NCI-H345 (cell line): ENCODE measurements at regions not wholly inside any gene's neighbourhood (a gene's known extent, or its start where the extent isn't known, plus 50 kb on each side); places are given as distances from the start of the nearest gene placed in this dataset.
"Not testable (repeated sequence)": the region's sequence is repeated elsewhere in the genome, so short reads cannot be mapped to it uniquely, and the experiment has no call there.

ENCODE experiments used
- DNase-seq: peaks from one replicate; lab custom pipeline; 2025; lab: John Stamatoyannopoulos, UW

DNA sequence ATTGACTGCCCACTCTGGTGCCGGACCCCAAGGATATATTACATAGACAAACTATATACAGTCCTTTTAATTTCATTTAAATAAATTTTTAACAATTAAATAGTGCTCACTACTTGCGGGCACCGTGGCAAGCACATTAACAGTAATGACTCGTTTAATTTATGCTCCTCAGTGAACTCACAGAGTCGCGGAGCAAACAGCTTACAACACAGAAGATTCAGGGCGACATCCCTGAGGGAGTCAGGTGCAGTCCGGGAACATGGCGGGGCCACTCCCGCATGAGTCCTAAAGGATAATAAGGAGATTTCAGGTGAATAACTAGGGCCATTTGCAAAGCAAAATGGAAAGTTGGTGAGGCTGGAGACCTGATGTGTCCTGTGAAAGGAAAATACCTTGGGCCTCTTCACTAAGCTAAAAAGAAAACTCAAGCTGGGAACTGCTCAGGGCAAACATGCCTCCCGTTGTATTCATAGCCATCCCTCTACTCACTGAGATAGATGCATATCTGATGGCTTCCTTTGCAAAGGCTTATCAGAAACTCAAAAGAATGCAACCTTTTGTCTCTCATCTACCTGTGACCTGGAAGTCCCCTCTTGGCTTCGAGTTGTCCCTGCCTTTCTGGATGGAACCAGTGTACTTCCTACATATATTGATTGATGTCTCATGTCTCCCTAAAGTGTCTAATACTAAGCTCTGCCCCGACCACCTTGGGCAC lies 125.6 kb downstream of the KLF6 start:
- DNase-seq: no peak

DNA sequence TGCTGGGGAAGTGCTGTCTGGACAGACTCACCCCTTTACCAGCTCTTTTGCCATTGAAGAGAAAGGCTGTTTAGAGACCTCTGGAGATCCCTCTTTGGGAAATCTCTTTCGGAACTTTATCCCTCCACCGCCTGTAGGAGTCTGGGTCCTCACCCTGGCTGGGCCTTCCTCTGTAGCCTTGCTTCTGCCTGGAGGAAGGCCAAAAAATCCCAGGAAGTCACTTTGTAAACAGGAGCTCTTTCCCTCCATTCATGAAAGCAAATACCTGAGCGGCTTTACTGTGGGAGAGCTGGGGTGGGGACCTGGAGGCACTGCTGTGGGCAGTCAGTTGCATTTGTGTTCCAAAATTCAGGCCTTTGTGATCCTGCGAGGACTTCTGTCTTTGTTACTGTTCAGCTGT lies 126.2 kb downstream of the KLF6 start:
- peak; percentile 15 for DNase-seq

DNA sequence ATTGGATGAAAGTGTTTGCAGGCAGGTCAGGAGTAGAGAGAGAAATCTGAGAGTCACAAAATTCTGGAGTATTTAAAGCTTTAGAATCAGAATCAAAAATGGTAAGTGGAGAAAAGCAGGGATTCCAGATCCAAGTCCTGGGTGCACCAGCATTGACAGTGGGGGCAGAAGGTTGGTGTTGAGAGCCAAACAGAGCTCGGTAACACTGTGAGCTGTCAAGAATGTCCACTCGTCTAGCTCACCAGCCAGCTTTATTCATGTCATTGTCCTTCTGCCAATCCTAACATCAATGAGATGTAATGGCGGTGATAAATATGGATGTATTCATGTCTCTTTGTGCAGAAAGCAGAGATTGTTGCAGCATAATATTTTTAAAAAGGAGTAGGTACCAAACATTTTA lies 128.8 kb downstream of the KLF6 start:
- DNase-seq: no peak

DNA sequence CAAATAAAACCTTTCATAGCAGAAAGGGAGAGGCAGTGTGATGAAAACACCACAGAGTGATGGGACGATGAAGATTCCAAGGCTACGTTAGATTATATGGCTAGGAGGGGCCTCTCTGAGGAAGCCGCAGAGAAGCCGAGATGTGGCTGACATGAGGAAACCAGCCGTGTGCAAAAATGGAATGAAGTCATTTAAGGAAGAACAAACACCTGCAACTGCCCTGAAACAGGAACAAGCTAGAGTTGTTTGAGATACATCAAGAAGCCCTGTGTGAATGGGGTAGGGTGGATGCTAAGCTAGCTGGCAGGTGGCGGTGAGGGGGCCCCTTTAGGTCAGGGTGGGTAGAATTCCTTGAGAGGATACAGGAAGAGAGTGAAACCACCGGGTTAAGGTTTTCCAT lies 129.5 kb downstream of the KLF6 start:
- no peak for DNase-seq

DNA sequence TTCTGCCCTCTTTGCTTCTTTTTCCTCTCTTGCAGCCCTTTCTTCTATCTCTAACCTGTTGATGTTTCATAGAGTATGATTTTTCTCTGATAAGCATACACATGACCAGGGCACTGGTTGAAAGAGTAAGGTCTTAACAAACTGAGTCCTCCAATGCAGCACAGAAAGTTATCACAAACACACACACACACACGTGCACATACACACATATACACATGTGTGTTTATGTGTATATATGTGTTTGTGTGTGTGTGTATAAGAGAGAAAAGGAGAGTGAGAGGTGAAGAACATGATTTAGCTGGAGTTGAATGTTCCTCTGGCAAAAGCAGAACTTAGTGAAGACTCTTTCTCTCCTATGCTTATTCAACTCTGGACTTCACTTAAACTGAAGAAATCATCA lies 130.0 kb downstream of the KLF6 start:
- no peak for DNase-seq

DNA sequence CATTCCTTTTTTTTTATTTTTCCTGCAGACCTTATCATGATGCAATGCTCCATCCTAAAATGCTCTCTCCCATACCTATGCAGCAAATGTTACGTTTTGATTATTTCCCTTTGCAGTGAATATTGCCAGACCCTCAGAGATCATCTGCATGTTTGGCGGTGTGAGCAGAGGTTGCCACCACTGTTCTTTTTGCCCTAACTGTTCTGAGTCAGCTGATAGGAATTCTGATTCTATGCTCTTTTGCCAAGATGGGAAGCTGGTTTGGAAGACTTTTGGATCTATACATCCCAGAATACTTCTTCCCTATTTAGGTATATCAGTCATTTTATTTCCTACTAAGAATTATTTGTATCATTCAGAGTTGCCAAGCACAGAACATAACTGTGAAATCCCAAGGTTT lies 130.5 kb downstream of the KLF6 start:
- no peak for DNase-seq

DNA sequence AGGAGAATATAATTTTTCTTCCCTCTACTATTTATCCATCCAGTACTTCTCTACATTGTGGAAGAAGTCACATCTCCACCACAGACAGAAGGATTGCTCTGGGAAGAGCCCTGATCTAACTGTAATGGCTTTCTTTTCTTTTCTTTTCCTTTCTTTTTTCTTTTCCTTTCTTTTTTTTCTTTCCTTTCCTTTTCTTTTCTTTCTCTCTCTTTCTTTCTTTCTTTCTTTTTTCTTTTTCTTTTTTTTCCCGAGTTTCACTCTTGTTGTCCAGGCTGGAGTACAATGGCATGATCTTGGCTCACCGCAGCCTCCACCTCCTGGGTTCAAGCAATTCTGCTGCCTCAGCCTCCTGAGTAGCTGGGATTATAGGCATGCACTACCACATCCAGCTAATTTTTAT lies 131.7 kb downstream of the KLF6 start:
- not testable (repeated sequence) for DNase-seq

DNA sequence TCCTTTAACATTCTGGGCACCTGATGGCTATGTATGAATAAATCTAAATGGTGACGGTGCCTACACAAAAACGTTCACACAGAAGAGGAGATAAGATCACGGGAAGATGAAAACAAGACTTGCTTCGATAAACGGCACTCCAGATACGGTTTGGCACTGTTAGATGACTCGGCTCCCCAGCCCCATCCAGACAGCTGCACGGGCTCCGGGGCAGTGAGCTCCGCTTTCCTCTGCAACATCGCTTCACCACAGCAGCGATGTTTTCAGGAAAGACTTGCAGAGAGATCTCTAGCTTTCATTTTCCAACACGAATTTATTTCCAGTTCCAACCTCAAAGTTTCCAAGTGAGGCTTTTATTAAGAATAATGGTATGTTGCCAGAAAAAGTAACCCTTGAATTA lies 132.1 kb downstream of the KLF6 start:
- no peak for DNase-seq

DNA sequence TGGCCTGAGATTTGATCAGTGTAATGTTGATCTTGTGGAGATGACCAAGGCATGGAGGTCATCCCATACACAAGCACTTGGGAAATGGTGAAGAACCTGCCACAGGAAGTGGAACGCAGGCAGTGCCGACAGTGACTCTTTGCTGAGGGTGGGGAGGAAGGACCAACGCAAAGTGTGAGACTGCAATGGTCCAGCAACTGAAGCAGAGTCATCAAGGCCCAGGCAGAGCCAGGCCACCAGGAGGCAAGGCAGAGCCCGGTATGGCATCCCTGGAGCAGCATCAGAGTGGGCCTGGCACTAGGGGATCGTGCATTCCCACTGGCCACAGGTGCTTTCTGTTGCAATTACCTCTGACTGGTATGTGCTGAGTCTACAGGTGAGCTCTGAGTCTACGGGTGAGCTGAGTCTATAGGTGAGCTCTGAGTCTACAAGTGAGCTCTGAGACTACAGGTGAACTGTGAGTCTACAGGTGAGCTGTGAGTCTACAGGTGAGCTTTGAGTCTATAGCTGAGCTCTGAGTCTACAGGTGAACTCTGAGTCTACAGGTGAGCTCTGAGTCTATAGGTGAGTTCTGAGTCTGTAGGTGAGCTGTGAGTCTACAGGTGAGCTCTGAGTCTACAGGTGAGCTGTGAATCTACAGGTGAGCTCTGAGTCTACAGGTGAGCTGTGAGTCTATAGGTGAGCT lies 132.9 kb downstream of the KLF6 start:
- no peak for DNase-seq

DNA sequence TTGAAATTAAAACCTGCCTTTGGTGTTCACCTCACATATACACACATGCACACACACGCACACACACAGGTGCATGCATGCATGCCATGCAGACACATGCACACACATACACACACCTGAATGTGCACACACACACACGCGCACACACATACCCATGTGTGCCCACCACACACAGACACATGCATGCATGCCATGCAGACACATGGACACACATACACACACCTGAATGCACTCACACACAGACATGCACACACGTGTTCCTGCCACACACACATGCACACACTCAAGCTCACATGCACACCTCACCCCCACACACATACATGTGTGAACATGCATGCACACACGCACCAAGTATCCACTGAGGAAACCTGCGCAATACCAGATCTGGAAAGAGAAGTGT lies 136.4 kb downstream of the KLF6 start:
- no peak for DNase-seq

DNA sequence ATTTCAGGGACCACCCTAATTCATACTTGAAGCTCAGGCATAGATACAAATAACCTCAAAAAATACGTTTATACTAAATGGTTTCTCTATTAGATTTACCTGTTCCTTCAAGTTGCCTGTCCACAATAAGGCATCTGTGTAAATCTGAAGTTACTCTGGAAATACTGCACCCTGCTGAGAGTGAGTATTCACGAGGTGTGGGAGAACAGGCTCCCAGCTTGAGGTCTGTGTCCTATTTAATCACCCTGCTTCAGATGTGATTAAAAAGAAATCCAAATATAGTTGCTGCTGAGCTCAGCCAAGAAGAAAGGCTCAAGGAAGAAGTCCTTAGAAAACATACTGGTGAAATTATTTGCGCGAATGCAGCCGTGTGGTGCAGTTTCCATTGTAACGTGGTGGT lies 136.8 kb downstream of the KLF6 start:
- no peak for DNase-seq

DNA sequence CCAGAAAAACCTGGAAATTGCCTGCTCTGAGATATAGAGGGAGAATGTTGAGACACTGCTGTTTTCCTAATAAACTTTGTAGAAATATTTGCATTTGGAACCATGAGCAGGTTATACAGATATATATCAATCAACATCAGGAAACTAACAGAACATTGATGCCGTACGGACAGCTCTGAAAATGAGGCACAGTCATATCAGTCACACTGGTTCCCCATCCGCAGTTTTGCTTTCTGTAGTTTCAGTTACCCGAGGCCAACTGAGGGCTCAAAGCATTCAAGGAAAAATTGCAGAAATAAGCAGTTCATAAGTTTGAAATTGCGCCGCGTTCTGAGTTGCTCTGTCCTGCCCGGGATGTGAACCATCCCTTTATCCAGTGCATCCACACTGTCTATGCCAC lies 137.9 kb downstream of the KLF6 start:
- DNase-seq: no peak

DNA sequence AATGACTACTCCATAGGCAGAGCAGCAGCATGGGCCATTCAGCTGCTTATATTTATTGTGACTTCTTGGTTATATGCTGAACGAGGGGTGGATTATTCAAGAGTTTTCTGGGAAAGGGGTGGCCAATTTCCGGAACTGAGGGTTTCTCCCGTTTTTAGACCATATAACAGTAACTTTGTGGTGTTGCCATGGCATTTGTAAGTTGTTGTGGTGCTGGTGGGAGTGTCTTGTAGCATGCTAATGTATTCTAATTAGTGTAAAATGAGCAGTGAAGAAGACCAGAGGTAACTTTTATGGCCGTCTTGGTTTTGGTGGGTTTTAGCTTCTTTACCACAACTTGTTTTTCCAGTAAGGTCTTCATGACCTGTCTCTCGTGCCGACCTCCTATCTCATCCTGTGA lies 139.6 kb downstream of the KLF6 start:
- no peak for DNase-seq

DNA sequence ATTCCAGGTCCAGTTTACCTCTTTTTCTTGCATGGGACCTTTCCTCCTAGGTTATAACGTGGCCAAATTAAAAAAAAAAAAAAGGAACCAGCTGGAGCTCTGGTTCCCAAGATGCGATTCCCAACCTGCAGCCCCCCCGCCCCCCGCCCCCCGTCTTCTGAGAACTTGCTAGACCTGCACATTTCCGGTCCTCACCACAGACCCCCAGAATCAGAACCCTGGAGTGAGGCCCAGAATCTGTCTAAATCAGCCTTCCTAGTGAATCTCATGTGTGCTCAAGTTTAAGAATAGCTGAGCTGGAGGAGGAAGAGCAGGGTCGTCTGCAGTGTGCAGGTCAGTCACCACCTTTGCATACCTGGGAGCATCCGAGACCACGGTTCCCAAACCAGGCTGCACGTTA lies 144.2 kb downstream of the KLF6 start:
- no peak for DNase-seq

DNA sequence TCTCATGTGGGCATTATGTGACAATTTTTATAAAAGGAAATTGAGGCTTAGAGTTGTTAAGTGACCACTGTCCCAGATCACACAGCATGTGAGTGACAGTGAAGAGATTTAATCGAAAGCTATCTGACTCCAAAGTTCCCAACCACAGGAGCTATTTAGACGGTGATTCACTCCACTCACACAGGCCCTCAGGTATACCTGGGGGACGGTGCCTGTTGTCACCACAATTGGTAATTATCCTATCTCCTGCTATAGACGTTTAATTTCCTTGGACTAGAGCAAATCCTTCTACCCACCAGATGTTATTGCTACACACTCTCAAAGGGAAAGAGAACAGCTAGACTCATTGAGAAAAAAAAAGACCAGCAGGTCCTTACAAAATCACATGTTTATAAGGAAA lies 145.5 kb downstream of the KLF6 start:
- DNase-seq: no peak

DNA sequence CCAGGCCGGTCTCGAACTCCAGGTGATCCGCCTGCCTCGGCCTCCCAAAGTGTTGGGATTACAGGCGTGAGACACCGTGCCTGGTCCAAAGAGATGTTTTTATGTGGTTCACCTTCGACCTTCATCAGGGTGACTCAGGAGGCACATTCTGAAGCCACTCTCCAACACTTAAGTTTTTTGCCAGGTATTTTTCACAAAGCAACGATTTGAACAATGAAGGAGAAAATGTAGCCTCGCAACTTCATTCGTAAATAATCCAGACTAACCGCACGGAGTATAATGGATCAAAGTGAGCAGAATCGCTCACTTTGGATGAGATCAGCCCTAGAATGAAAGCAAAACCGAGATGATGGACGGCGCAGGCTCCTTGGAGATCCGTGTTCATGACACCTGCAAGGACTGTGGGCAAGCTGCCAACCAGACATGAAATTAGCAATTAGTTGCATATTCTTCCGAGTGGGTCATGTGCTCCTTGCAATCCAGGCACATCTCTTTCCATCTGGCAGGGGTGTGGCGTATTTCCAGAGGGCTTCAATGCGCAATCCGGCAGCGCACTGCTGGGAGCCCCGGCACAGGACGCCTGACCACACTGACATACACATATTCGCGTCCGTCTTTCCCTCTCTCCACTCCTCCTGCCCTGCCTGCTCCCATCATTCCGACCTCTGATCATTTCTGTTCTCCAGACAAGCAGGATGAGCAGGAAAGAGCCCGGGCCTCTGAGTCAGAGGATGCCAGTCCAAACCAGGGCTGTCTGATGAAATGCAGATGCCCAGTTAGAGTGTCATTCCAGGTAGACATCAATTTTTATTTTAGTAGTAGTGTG lies 148.4 kb downstream of the KLF6 start:
- peak; percentile 35 for DNase-seq

DNA sequence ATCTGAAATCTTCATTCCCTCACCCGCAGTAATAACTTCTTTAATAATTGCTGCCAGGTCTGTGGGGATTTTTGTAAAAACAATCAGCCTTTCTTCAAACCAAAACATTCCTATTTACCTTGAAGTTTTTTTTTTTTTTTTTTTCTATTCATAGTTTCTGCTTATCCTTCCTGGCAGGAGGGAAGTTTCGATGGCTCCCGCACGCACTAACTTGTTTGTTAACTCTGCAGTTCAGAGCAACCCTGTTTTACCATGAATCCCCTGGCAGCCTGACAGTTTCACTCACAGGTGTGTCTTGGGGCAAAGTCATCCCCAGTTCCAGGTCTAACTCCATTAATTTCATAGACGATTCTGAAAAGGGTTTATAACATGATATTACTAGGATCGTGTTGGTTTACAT lies 149.3 kb downstream of the KLF6 start:
- DNase-seq: peak; percentile 62

DNA sequence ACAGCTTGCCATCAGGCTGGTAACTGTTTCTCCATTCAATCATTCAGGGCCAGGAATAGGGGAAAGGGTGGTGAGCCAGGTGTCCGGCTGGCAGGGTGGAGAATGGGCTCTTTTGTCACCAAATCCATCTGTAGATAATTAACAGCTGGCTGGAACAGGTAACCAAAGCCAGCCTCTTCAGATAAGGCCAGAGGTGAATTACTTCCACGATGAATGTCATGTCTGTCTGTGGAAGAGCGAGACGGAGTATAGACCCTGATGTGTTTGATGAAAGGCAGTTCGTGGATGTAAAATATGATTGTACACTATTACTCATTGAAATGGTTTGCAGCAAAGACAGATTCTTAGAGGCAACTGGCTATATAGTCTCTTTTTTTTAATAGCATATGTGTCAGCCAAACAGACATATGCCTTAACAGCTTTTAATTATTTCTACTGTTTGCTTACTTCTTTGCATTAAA lies 149.8 kb downstream of the KLF6 start:
- DNase-seq: no peak

DNA sequence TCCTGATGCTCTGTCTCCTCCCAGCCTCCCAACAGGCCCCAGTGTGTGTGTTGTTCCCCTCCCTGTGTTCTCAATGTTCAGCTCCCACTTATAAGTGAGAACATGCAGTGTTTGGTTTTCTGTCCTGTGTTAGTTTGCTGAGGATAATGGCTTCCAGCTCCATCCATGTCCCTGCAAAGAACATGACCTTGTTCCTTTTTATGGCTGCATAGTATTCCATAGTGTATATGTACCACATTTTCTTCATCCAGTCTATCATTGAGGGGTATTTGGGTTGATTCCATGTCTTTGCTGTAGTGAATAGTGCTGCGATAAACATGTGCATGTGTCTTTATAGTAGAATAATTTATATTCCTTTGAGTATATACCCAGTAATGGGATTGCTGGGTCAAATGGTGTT lies 150.4 kb downstream of the KLF6 start:
- DNase-seq: not testable (repeated sequence)

DNA sequence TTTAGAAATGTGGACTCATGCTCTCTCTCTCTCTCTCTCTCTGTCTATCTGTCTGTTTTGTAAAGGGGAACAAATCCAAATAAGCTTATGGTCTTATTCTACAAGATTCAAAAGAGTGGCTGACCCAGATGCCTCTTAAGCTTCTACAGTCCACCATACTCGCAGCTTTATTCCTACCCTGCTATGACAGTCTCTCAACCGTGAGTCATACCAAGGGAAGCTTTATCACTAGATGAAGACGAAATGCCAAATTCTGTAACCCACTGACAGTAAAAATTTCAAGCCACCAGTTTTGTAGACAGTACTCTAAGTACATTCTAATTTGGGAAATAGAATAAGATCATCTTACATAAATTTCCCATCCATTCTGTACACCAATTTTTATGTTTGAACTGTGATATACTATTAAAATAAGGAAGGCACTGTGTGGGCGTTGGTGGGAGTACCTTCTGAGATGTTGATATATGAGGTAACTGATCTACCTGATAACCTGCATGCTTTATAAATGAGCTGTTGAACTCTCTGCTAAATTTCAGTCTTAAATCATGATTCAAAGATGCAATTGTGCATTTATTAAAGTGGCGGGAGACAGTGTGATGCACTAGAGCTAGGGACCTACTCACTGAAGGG lies 153.2 kb downstream of the KLF6 start:
- DNase-seq: no peak

DNA sequence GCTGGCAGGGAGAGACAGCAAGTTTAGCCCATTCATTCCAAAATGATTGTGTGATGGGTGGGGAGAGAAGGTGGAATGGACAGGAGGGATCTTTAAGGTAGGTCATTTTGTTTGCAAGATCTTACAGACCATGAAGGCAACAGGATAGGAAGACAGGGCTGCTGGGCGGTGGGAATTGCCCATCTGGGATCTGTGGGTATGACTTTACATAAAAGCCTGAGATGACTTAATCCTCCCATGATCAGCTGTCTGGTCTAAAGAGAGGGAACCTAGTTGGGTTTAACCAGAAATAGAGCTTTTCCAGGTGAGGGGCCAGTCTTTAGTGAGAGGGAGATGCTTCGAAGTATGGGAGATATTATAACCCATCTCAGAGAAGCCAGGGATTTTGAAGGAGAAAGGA lies 153.7 kb downstream of the KLF6 start:
- no peak for DNase-seq

DNA sequence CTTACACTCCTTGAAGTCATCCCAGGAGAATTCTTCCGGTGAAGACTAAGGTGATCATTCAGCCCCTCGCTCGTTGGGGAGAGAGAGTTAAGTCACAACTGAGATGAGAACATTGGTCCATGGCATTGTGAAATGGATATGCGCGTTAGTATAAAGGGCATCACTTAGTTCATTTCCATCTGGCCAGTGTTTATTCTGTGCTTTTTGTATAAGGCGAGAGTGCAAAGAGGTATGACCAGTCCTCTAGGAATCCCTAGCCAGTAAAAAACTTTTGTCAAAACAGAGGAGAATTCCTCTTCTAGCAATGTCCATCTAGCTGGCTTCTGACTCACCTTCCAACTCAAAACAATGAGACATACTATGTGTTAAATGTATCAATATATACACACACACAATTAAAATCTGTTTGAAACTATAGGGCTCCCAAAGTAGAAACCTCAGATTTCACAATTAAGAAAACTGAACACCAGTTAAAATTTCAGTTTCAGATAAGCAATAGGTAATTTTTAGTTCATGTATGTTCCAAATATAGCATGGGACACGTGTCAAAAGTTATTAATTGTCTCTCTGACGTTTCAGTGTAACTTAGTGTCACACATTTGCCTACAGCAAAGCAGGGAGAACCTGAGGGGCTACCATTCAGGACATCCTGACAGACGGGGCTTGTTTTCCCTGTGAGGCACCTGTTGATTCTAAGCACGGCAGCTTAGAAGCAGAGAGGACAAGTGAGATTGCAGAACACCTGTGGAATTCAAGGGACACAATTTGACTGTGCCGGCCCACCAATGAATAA lies 158.9 kb downstream of the KLF6 start:
- DNase-seq: no peak
